Prostate gland (tissue), 2 donors: ENCODE measurements at regions not wholly inside any gene's neighbourhood (a gene's known extent, or its start where the extent isn't known, plus 50 kb on each side); places are given as distances from the start of the nearest gene placed in this dataset.

ENCODE experiments used
- POLR2A ChIP-seq: fragments of 450-650 bp; IDR thresholded peaks from one replicate; pipeline ENCODE4 v1.6.1; 2016; ENCODE audit warnings: antibody characterized with exemption, mild to moderate bottlenecking
- POLR2AphosphoS5 ChIP-seq: sonication (generic); formaldehyde crosslinking; IDR thresholded peaks from one replicate; pipeline ENCODE4 v1.6.1; 2017; ENCODE audit warnings: antibody characterized with exemption
- TF ChIP-seq, protein P1 (sequence below), 4 experiments: fragments of 200-600 bp in 2 of 4; fragments of 450-650 bp in 2 of 4; sonication (generic) in 2 of 4; IDR thresholded peaks; 1 replicate in 3 of 4; 2 replicates in 1 of 4; pipeline ENCODE4 v1.5.1; 2016 to 2019; ENCODE audit warnings: antibody characterized with exemption in 4 of 4, mild to moderate bottlenecking in 2 of 4, moderate library complexity in 2 of 4

DNA sequence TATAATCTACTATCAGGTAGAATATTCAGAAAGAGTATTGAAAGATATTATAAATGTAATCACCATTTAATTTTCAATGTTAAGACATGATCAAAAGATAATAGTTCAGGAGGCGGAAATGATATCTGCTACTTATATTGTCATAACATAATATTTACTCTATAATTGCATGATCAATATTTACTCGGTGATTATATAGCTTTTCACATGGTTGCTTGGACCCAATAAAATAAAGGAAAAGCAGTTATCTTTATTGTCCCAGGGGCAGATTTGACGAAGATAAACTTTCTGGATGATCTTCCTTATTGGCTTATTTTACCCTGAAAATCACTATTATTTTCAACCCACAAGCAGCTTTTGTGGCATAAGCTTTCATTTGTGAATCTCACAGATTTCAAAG lies 350.4 kb downstream of the HACE1 start:
- TF ChIP-seq, protein P1, sequence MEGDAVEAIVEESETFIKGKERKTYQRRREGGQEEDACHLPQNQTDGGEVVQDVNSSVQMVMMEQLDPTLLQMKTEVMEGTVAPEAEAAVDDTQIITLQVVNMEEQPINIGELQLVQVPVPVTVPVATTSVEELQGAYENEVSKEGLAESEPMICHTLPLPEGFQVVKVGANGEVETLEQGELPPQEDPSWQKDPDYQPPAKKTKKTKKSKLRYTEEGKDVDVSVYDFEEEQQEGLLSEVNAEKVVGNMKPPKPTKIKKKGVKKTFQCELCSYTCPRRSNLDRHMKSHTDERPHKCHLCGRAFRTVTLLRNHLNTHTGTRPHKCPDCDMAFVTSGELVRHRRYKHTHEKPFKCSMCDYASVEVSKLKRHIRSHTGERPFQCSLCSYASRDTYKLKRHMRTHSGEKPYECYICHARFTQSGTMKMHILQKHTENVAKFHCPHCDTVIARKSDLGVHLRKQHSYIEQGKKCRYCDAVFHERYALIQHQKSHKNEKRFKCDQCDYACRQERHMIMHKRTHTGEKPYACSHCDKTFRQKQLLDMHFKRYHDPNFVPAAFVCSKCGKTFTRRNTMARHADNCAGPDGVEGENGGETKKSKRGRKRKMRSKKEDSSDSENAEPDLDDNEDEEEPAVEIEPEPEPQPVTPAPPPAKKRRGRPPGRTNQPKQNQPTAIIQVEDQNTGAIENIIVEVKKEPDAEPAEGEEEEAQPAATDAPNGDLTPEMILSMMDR (IDR thresholded peaks at IDR 0.05), result no peak
- TF ChIP-seq POLR2A (no peak), POLR2AphosphoS5 (no peak)
